HG03280 (cell line): ENCODE measurements at regions not wholly inside any gene's neighbourhood (a gene's known extent, or its start where the extent isn't known, plus 50 kb on each side); places are given as distances from the start of the nearest gene placed in this dataset.

Experiments
- ATAC-seq: cut with Tn5 transposase; IDR thresholded peaks from one replicate; pipeline ENCODE4 v1.9.1; 2021; ENCODE audit warnings: mild to moderate bottlenecking, moderate library complexity; ENCODE audit not compliant: unreplicated experiment

- ATAC-seq: no peak
Measured at GRCh38 chr5:5065472-5065871, 74.7 kb upstream of the ADAMTS16 start.

- ATAC-seq: no peak
Measured at GRCh38 chr5:5066276-5067186, 73.6 kb upstream of the ADAMTS16 start.

GRCh38 chr5:5069851-5070250, 70.3 kb upstream of the ADAMTS16 start:
- ATAC-seq: no peak

- ATAC-seq: no peak
Measured at GRCh38 chr5:5071554-5071953, 68.6 kb upstream of the ADAMTS16 start.

- ATAC-seq: no peak
Measured at GRCh38 chr5:5077236-5077635, 62.9 kb upstream of the ADAMTS16 start.

- ATAC-seq: no peak
Measured at GRCh38 chr5:5078009-5078897, 61.9 kb upstream of the ADAMTS16 start.

- ATAC-seq: no peak
Measured at GRCh38 chr5:5079876-5080275, 60.3 kb upstream of the ADAMTS16 start.

GRCh38 chr5:5080790-5081189, 59.3 kb upstream of the ADAMTS16 start:
- ATAC-seq: no peak

- no peak for ATAC-seq
Measured at GRCh38 chr5:5085381-5085780, 54.7 kb upstream of the ADAMTS16 start.

- no peak for ATAC-seq
Measured at GRCh38 chr5:5089895-5090649, 50.1 kb upstream of the ADAMTS16 start.
